GM12875 (cell line): ENCODE measurements at regions not wholly inside any gene's neighbourhood (a gene's known extent, or its start where the extent isn't known, plus 50 kb on each side); places are given as distances from the start of the nearest gene placed in this dataset.
"Not testable (repeated sequence)": the region's sequence is repeated elsewhere in the genome, so short reads cannot be mapped to it uniquely, and the experiment has no call there.

Experiments used
- H3K4me3 ChIP-seq: one replicate; pipeline ENCODE4 v1.5.1; 2011; ENCODE audit warnings: low read depth, low read length, control low read depth
- TF ChIP-seq, protein P1 (sequence below): IDR thresholded peaks from 2 replicates; pipeline ENCODE4 v1.5.1; 2011; ENCODE audit warnings: low read depth, mild to moderate bottlenecking, control low read depth, inconsistent platforms, low read length, moderate library complexity, borderline replicate concordance; ENCODE audit not compliant: insufficient read depth

DNA sequence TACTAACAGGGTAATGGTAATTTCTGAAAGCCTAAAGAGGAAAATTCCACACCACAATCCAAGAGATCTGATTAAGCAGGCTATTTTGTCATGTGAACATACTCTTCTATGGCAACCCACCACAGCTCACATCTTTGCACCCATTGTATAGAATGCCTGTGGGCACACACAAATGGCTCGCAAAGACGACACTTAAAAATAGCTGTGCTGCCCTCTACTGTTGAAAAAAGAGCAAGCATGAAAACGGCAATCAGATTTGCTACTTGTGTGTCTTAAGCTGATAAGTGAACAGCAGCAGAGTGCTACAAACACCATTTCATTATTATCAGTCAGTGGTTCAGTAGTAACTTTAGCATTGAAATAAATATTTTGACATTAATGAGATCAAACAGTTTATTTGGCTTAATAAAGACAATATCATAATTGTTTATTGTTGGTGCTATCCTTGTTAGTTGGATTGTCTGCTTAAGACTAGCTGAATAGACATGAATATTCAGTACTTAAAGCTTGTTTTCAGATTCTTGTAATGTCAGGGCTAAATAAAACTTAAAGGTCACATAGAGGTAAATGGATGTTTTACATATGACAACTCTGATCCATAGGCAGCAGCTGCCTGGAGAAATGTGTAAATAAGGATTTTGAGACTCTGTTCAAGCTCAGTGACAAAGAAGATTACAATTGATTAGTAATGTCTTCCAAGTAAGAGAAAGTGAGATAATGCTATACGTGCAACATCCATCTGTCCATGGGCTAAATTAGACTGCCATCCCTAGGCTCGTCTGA lies 199.1 kb downstream of the LRRN1 start:
- TF ChIP-seq, protein P1, sequence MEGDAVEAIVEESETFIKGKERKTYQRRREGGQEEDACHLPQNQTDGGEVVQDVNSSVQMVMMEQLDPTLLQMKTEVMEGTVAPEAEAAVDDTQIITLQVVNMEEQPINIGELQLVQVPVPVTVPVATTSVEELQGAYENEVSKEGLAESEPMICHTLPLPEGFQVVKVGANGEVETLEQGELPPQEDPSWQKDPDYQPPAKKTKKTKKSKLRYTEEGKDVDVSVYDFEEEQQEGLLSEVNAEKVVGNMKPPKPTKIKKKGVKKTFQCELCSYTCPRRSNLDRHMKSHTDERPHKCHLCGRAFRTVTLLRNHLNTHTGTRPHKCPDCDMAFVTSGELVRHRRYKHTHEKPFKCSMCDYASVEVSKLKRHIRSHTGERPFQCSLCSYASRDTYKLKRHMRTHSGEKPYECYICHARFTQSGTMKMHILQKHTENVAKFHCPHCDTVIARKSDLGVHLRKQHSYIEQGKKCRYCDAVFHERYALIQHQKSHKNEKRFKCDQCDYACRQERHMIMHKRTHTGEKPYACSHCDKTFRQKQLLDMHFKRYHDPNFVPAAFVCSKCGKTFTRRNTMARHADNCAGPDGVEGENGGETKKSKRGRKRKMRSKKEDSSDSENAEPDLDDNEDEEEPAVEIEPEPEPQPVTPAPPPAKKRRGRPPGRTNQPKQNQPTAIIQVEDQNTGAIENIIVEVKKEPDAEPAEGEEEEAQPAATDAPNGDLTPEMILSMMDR = peak; percentile 59; the same call in 1 of the 2 replicates
- H3K4me3 ChIP-seq = no peak overlapping the region

DNA sequence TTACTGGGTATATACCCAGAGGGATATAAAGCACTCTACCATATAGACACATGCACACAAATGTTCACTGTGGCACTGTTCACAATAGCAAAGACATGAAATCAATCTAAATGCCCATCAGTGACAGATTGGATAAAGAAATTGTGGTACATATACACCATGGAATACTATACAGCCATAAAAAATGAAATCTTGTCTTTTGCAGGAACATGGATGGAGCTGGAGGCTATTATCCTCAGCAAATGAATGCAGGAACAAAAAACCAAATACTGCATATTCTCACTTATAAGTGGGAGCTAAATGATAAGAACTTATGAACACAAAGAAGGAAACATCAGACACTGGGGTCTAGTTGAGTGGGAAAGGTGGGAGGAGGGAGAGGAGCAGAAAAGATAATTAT lies 200.1 kb downstream of the LRRN1 start:
- H3K4me3 ChIP-seq = not testable (repeated sequence)

DNA sequence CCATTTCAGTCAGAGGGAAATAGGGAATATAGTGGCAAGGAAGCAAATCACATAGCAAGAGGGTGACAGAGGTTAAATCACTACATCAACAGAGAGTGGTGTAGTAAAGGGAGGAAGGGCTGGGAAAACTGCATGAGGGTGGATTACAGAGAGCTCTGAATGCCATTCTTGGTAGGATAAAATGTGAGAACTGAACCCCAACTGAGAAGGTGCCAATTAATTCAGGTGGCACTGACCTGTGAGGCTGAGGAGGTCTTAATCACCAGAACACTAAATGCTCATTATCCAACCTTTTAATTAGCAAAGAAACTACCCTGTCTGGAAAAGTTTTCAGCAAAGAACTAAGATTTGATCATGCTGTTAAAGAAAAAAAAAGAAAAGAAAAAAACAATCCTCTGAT lies 202.7 kb downstream of the LRRN1 start:
- no peak overlapping the region for H3K4me3 ChIP-seq
- TF ChIP-seq, protein P1 = no peak

DNA sequence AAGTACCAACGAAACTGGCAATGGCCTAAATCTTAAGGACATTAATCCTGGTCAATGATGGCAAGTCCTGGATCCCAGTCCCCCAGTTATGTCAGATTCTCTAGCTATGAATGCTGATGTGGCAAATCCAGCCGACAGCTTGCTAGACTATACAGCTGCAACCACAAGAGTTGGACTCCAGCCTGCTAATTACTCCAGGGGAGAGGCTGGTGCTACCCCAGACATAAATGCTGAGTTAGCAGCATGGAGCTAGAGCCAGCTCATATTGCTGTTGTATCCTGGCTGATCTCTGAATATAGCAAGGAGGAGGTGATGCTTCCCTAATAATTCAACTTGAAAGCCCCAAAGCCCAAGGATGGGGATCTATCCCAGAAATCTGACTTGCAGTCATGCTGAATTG lies 207.1 kb downstream of the LRRN1 start:
- H3K4me3 ChIP-seq = no peak overlapping the region
- TF ChIP-seq, protein P1 = no peak

DNA sequence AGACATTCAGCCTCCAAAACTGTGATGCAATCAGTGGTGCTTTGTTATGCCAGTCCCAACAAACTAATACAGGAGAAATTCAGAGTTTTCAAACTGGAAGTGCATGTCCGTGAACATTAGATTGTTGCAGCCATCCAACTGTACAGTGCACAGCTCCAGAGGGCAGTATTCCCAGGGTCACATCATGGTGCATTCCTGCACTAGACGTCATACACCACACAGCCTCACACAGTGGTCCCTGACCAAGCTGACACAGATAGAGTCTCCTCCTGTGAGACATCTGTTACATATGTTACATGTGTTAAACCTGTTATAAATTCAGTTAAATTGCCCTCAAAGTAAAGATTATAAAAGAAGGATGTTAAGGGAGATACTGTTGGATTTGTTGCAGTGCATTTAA lies 209.0 kb downstream of the LRRN1 start:
- TF ChIP-seq, protein P1 = no peak
- no peak overlapping the region for H3K4me3 ChIP-seq

- H3K4me3 ChIP-seq = no peak overlapping the region
- TF ChIP-seq, protein P1 = no peak
These were observed 211.9 kb downstream of the LRRN1 start for GRCh38 chr3:4011166-4011565.

GRCh38 chr3:4015426-4015825 lies 216.2 kb downstream of the LRRN1 start:
- no peak overlapping the region for H3K4me3 ChIP-seq
- TF ChIP-seq, protein P1 = no peak

DNA sequence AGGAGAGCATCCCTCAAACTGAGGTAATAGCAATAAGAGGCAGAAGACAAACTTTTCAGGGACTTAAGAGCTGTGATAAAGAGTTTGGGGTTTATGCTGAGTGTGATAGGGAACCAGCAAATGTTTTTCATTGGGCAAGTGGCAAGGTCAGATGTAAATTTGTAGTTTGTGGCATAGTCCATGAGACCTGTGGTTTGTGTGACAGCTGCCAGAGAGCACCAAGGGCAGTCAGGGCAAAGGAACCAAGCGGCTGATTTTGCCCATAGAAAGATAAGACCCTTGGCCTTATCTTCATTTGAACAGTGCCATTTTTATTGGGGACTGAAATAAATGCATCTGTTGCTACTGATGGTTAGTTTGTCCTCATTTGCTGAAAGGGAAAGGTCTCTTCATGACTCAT lies 220.3 kb downstream of the LRRN1 start:
- TF ChIP-seq, protein P1 = no peak
- no peak overlapping the region for H3K4me3 ChIP-seq
